Heart left ventricle (tissue), 13 donors: ENCODE measurements at regions not wholly inside any gene's neighbourhood (a gene's known extent, or its start where the extent isn't known, plus 50 kb on each side); places are given as distances from the start of the nearest gene placed in this dataset.
"Not testable (repeated sequence)": the region's sequence is repeated elsewhere in the genome, so short reads cannot be mapped to it uniquely, and the experiment has no call there.

ENCODE experiments used
- CTCF ChIP-seq, 12 donors: fragments of 200-600 bp; sonication (generic) in 4 of 12; IDR thresholded peaks; one replicate each; pipeline versions ENCODE4 v1.5.0 to v1.8.0; 2018 to 2022; ENCODE audit warnings: antibody characterized with exemption in 12 of 12, mild to moderate bottlenecking in 5 of 12
- POLR2A ChIP-seq, 2 donors: fragments of 450-650 bp; IDR thresholded peaks; one replicate each; pipeline ENCODE4 v1.6.1; 2017; ENCODE audit warnings: antibody characterized with exemption in 2 of 2, mild to moderate bottlenecking in 2 of 2, moderate library complexity in 2 of 2
- donor health status: ischemic (EF 13 %, LVEDD 7.1; RV severe dilation, severe dysfunction).
- donor health status: DM: no; HTN: yes; CAD: no.
- donor health status: DM: no; HTN: no; CAD: no.
- donor health status: ischemic (EF 25% LVEDD 6.9; RV normal size, moderate dysfunction).
- donor health status: ischemic (EF 25% LVEDD 5.7; RV mildly dilated, moderate dysfunction).
- donor health status: ischemic (EF 35%, LVEDD 5.7; RV mildly dilated, moderate dysfunction).
- donor health status: nonischemic (EF 11% LVEDD 7.7; RV severe dilation, severe dysfunction).
- donor health status: DM: yes; HTN: yes; CAD: no.
- donor health status: PGD.
- donor health status: ischemic (EF 29% LVEDD 5.4; RV normal size, mild dysfunction).
- donor health status: nonischemic (EF 23%, LVEDD 6.1; RV moderate dilation, normal function).

- TF ChIP-seq POLR2A, CTCF (IDR thresholded peaks at IDR 0.05): not testable (repeated sequence)
Measured at GRCh38 chr13:83073930-83074329, 808.3 kb downstream of the SLITRK1 start.
